HG02759 (cell line): ENCODE measurements at regions not wholly inside any gene's neighbourhood (a gene's known extent, or its start where the extent isn't known, plus 50 kb on each side); places are given as distances from the start of the nearest gene placed in this dataset.
A peak's percentile ranks its signal among the peaks of the same experiment; 100 is the strongest.
"Not testable (repeated sequence)": the region's sequence is repeated elsewhere in the genome, so short reads cannot be mapped to it uniquely, and the experiment has no call there.

Source experiments
- ATAC-seq: cut with Tn5 transposase; IDR thresholded peaks from one replicate; pipeline ENCODE4 v1.9.1; 2021; ENCODE audit warnings: mild to moderate bottlenecking, moderate library complexity; ENCODE audit not compliant: unreplicated experiment

DNA sequence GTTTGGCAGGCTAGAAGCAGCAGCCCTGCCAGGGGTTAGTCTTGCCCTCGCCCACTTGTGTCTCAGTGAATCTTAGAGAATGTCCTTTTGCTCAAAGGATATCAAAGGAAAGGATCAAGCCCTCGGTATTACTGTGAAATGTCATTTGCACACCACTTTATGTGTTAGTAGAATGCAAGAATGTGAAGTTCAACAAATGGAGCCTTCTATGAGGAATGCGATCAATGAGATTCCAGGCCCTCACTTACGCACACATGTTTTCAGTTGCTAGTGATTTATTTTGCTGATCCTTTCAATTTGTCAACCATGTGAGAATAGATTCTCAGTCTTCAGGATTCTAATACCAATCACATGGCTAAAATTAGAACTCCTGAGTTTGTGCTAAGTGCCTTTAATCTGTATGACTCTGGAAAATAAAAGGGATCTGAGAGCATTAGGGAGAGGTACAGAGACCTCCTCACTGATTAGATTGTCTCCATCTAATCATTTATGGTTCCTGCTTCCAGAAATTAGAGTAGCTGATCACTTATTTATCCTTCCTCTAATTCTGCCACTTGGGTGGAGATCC lies 123.0 kb upstream of the SP4 start:
- ATAC-seq = no peak

DNA sequence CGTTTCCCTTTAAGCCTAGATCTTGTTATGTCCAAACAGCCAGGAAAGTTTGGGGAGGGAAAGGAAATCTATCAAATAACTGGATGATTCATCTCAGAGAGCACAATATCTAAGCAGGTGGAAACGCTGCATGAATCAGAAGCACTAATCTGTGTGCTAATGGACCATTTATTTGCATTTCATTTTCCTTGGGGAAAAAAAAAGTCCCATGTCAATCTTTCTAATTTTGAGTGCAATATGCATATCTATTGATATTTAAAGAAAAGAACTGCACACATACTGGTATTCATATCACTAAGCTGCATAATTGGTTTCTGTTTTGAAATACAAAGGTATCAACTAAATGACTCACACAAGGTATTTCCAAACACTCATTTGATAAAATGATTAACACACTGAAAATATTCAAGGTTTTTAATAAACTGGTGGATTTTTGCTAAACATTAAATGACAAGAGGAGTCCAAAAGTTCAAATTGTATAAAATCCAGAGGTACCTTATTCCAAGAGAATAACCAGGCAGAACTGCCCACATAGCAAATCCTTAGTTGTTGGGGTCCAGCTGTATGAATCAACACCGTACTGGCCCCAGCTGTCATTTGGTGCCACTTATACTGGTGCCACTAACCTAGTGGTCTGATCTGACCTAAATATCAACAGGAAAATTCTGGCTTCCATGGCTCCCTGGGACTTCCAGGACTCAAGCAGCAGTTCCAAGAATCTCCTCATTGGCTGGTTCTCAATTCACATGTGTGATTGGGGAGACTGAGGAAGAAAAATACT lies 122.2 kb upstream of the SP4 start:
- ATAC-seq = no peak

DNA sequence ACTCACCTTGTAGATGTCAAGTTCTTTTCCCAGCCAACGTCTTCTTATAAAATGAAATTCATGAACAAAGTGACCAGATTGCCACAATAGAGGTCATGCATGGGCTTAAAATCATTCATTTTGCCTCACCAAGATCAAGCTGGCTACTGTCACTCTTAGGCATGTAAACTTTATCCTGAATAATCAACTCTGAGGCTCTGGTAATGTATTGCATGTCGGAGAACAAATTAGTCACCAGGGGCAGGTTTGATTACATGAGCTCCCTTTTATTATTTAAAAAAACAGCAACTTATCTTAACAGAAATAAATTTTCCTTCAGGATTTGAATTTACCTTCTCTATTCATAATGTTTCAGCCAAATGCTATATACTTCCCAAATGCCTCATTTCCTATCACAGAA lies 112.9 kb upstream of the SP4 start:
- ATAC-seq = no peak

DNA sequence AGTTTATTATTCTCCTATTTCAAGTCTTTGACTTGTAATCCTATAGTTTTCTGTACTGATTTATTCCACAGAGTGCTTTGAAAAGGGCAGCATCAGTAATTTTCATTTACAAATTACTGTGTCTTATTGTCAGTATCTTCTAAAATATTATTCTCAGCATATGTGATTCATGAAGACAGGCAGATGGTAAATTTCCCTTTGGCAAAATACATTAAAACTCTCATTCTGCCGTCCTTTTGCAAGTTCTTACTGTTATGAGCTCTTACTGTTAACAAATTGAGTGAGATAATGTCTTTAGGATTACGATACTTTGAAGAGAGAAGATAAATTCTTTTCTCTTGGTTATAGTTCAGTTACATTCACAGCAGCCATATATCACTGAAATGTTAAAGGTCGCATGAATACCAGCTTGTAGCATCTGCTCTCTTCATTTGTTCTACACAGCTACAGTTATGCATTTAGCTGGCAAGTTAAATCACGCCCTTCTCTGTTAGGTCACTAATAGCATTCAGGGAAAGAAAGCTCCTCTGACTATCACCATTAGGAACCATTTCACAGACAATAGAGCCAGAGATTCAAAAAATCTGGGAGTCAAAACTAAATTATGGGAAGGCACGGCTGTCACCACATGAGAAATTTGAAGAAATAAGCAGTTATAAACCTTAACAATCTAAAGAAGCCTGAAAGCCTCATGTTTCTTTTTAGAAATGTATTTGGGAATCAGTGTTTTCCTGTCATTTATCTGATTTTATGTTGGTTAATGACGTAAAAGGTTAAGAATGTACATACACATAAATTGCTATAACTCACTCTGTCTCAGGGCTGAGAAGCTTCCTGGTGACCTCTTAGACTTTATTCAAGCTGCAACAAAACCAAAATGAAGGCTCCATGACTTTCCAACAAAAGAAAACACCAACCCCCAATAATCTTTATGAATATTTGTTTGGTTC lies 109.6 kb upstream of the SP4 start:
- no peak for ATAC-seq

DNA sequence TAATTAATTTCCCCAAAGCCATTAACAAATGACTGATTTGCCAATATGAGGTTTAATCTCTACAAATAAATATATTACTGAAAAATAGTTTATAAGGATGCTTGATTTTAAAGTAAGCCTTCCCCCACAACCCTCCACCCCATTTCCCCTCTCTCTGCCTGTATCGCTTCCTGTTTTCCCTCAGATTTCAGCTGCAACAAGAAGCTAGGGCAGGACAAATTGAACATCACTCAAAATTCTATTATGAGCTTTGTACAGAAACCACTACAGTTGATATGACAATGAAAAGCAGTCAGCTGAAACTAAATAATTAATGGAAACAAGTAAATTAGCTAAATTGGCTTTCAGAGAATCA lies 109.0 kb upstream of the SP4 start:
- ATAC-seq = no peak

DNA sequence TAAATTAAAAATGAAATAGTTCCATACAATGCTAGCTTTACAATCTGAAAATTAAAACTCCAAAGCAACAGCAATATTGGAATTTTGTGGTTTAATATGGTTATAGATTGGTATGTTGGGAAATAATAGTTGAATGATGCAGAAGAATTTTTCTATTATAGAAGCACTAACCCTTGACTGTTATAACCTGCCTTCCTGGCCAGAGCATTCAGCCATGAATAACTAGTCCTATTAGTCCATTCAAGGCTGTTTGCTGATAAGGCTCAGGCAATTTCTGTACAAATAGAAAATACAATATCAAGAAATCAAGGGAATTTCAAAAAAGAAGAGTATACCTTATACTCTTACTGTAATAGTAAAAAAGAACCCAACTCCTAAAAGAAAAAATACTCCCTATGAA lies 101.6 kb upstream of the SP4 start:
- ATAC-seq = no peak

DNA sequence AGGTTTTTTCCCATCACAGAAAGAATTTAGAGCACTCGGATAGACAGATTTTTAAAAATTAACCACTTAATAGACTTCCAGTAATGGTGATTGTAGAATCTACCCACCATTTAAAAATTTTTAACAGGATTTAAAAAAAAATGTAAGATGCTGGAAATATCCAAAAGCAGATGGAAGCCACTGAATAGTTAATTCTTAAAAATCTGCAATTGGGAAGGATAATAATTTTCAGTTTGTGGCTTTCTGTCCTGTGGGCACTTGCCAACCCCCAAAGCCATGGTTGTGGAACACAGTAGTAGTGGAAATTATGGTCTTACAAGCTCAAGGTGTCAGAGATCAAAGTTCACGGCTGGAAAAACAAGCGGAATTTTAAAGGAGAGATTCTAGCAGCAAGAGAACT lies 101.0 kb upstream of the SP4 start:
- no peak for ATAC-seq

DNA sequence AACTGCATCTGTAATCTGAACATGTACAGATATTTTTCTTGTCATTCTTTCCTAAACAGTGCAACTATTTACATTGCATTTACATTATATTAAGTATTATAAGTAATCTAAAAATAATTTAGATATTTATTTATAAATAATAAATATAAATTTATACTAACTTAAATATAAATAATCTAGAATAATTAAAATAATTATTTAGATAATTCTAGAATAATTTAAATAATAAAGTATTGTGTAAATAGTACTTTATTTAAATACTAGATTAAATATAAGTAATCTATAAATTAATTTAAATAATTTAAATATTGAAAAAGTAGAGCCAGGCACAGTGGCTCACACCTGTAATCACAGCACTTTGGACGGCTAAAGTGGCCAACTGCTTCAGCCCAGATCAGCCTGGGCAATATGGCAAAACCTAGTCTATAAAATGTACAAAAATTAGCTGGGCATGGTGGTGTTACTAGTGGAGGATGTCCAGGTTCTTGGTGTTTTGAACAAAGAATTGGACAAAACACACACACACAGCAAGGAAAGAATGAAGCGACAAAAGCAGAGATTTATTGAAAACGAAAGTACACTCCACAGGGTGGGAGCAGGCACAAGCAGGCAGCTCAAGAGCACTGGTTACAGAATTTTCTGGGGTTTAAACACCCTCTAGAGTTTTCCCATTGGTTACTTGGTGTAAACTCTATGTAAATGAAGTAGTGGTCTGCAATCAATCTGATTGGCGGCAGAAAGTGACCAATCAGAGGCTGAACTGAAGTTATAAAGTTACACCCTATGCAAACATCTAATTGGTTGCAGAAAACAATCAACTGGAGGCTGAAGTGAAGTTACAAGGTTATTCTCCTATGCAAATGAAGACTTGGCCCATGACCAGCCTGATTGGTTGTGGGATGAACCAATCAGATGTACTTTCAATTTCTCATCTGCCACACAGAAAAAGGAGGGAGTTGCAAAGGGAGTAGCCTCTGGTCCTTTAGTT lies 100.2 kb upstream of the SP4 start:
- no peak for ATAC-seq

DNA sequence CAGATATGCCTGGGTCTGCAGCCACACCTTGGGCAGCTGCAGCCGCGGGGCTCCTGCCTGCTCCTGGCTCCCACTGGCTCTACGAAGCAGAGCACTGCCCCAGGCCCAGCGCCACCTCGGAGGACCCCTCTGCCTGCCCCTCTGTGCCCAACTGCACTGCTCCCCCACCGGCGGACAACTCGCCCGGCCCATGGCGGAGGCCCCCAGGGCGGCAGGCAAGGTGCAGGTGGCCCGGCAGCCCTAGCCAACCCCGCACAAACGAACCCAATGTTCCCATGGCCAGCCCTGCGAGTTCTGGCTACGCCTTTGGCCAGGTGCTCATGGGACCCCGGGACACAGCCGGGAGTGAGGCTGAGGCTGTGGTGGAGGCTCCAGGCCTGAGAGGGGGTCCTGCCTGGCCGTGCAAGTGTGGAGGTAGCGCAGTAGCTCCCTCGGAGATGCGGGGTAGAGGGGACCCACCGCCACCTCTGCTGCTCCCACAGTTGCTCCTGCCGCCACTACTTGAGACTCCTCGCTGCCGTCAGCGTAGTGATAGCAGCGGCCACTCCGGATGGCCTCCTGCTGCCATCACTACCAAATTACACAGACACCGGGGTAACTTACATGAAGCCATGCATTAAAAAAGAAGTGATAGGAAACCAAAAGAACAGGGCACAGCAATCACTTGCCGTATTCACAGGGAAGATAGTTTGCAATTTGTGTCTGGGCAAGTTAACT lies 97.3 kb upstream of the SP4 start:
- ATAC-seq = no peak

DNA sequence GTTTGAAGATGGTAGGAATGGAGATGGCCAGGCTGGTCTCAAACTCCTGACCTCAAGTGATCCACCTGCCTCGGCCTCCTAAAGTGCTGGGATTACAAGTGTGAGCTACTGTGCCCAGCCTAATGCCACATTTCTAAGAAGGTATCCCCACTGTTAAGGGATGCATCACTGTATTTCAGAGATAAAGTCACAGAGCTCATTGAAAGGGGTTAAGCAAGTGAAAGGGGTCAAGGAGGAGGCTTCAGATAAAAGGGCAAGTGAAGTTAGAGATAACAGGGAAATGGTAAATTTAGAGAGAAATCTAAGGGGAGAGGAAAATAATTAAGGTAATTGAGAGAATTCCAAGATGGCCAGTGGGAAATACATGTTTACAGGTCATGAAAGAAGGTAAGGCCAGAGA lies 93.0 kb upstream of the SP4 start:
- no peak for ATAC-seq

DNA sequence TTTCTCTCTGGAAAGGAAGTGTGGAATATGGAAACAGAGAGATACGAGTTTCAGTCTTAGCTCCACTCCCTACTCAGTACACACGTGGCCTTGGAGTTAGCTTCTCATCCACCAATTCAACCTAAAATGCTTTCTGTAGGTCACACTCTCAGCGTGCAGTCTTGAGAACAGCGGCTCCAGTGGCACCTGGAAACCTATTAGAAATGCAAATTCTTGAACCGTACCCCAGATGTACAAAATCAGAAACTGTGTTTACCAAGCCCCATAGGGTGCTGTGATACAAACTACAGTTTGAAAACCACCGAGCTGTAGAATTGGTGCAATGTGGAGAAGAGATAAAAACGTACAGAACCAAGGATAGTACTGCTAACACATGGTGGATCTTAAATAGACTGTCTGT lies 91.1 kb upstream of the SP4 start:
- ATAC-seq = no peak

DNA sequence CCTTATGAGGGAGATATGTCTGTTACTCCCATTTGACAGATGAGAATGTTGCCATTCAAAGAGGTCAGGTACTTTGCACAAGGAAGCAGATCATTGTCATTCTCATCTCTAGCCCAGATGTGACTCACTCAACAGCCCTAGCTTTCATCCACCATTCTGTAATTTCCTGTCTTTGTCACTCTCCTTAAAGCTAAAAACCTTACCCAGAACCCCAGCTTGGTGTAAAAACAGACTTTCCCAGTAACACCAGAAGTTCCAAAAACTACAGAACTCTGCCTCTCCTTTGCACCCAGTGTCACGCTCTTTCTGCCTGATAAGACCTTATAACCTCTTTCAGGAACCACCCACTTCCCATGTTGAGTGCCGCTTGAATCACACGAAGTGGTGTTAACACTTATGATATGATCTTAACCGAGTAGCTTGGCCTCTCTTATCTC lies 89.1 kb upstream of the SP4 start:
- ATAC-seq = no peak

DNA sequence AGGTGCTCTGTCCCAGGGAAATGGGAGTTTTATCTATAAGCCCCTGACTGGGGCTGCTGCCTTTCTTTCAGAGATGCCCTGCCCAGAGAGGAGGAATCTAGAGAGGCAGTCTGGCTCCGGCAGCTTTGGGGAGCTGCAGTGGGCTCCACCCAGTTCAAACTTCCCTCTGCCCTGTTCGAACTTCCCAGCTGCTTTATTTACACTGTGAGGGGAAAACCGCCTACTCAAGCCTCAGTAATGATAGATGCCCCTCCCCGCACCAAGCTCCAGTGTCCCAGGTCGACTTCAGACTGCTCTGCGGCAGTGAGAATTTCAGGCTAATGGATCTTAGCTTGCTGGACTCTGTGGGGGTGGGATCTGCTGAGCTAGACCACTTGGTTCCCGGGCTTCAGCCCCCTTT lies 83.0 kb upstream of the SP4 start:
- ATAC-seq = not testable (repeated sequence)

DNA sequence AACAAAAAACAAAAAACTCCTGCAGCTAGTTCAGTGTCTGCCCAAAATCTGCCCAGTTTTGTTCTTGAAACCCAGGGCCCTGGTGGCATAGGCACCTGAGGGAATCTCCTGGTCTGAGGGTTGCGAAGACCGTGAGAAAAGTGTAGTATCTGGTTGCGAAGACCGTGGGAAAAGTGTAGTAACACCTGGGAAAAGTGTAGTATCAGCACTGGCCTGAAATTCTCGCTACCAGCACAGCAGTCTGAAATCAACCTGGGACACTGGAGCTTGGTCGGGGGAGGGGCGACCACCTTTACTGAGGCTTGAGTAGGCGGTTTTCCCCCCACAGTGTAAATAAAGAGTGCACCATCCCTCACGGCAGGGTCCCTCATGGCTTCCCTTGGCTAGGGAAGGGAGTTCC lies 82.5 kb upstream of the SP4 start:
- ATAC-seq = no peak

DNA sequence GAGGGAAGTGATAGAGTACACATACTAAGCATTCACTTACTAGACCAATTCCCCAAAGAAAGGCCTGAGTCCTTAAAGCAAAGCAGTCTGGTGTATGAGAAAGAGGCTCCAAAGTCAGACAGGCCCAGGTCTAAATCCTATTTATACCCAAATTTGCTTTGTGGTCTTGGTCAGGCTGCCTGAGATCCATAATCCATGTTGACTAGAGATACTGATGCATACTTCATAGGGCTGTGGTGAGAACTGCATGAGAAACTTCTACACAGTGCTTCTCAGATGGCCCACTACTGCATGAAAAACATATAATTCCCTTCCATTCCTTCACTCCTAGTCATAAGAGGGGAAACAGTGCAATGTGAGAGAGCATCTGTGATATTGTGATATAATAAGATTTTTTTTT lies 81.6 kb upstream of the SP4 start:
- no peak for ATAC-seq

DNA sequence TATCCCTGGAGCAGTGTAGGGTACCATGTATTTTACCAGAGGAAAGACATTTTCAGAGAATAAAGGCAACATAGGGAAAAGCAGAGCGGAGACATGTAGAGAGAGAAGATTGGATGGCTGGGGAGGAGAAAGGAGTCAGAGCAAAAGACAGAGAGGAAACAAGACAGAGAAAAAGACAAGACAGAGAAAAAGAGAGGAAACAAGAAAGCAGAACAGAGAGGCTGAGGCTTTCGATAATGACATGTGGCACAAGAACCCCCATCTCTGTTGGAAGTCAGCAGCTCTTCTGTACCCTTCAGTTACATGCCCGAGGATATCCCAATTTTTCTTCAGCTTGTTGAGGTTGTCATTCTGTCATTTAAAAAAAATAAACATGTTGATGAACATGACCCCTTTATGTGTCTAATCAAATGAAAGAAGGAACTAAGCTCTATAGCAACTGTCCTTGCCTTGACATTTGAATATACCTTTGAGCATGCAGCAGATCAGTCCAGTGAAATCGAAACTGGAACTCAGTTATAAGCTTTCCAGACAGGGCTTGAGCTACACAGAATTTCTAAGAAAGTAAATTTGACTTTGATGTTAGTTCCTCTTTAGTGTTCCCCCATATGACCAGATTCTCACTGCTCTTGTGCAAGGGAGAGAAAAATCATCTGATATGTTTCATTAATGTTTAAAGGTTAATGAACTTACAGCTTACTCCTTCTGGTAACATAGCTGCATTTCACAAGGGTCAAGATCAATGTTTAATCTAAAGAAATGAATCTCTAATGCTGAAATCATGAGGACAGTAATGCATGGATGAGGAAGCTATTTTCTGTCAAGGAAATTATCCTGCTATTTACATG lies 75.1 kb upstream of the SP4 start:
- ATAC-seq = peak; percentile 79

DNA sequence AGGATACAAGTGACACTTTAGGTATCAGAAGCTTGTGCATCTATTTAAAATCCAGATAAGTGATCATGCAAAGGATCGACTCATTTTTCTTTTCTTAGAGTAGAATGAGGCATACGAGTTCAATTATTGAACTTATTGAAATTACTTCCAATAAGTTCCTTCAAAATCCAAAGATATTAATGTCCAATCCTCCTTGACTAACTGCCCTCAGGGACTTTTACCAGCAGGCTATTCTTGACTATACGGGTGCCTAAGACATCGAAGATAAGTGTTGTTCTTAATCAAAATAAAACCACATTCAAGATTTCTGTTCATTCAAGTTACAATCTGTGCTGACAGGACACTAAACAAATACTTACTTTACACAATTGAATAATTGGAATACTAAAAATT lies 74.5 kb upstream of the SP4 start:
- ATAC-seq = no peak

DNA sequence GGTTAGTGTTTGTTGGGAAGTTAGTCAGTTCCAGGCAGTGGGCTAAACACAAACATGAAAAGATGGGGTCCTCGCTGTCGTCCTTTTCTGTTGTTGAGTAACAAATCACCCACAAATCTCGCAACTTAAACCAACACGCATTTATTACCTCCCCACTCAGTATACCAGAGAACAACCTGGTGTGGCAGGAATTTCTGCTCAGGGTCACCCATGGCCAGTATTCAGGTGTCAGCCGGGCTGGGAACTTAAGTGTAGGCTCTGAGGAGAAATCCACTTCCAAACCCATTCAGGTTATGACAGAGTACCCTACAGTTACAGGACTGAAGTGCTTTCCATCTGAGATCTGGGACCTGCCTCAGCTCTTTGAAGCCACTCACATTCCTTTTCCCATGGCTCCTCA lies 73.6 kb upstream of the SP4 start:
- ATAC-seq = no peak

DNA sequence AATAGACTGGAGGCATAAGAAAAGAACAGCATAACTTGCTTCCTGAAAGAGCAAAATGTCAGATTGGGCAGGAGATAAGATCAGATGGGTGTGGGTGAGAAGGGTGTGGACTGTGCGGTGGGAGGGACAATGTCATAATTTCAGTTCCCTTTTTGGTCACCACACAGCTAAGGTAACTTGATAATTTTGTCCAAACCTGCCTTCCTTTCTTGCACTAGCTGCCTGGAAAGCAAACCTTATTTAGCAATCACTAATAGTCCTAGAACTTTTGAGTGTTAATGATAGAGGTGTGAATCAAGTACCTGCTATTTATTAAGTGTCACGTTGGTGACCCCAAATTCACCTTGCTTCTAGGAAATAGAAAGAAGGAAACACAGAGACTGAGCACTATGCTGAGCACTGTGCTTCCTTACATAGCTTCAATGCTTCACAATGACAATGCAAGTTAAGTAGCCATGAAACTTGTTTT lies 72.4 kb upstream of the SP4 start:
- ATAC-seq = peak; percentile 83
